Activated CD4-positive, alpha-beta T cell treated with anti-CD3 and anti-CD28 coated beads, Interleukin-2, Interleukin-6, amounts not matched to agents 100 ng/mL and 50 ng/mL, durations not matched to agents 16 hours and 8 hours (primary cell): ENCODE measurements at regions not wholly inside any gene's neighbourhood (a gene's known extent, or its start where the extent isn't known, plus 50 kb on each side); places are given as distances from the start of the nearest gene placed in this dataset.

Source experiments
- DNase-seq: peaks from one replicate; pipeline ENCODE4 v3.0.0-alpha.2; 2020

DNA sequence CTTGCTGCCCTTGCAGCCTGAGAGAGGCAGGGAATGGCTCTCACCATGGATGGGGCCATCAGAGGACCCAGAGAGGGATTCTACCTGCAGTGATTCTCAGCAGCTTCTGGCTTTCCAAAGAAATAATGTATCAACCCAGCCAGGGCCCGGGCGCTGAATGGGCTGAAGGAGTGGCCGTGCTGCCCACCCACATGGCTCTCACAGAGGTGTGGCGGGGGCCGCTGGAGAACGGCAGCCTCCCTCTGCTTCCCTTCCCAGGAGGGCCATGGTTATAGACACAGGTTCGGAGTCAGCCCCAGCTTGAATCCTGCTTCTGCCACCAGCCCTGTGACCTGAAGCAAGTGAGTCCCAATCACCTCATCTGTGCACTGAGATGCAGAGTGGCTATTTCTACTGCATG lies 82.7 kb downstream of the THAP12 start:
- DNase-seq = no peak

DNA sequence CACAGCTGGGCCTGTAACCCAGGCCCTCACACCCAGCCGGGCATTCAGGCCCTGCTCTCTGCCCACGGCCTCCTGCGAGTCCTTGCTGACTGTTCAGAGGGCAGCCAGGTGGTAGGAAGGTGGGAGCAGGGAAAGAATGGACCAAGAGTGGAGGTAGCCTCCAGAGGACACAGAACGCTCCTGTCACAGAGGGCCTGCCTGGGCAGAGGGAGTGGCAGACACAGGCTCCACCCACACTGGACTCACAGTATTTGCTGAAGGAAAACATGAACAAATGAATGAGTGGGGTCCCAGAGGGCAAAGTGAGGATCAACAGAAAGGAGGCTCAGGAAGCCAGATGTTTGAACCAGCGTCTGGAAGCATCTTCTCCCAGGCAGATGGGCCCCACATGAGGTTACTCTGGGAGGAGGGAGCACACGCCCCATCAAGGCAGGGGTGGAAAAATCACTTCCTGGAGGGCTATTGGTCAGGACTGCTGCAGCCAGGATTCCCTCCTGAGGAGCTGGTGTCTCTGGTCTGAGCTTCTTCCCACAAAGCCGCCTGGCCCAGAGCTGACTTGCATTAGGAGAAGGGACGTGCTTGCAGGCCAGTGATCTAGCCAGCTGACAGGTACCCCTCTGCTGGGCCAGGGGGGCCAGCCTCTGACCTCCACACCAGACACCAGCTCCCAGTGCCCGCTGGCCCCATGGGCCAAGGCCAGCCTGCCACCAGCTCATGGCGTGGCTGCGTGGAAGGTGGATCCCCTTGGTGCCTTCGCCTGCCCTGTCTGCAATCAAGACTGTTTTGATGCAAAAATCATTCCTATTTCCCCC lies 84.0 kb downstream of the THAP12 start:
- no peak for DNase-seq

DNA sequence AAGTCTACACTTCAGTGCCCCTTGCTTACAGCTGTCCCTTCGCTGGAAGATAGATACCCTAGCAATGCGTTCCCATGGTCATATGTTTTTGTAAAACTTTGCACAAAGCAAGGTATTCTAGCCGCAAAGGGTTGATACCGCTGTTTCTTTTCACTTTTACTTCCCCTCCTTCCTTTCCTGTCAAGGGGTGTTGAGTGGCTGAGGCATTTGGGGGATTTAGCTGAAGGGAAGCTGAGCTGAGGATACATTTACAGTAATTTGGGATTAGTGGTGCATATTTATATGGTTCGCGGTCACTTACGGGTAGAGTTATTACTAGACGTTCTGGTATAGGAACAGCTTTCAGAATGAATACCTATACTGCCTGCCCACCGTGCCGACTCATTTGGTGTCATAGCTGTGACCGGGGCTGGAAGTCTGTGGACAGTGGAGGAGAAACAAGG lies 86.9 kb upstream of the WNT11 start:
- peak; percentile 82 for DNase-seq

DNA sequence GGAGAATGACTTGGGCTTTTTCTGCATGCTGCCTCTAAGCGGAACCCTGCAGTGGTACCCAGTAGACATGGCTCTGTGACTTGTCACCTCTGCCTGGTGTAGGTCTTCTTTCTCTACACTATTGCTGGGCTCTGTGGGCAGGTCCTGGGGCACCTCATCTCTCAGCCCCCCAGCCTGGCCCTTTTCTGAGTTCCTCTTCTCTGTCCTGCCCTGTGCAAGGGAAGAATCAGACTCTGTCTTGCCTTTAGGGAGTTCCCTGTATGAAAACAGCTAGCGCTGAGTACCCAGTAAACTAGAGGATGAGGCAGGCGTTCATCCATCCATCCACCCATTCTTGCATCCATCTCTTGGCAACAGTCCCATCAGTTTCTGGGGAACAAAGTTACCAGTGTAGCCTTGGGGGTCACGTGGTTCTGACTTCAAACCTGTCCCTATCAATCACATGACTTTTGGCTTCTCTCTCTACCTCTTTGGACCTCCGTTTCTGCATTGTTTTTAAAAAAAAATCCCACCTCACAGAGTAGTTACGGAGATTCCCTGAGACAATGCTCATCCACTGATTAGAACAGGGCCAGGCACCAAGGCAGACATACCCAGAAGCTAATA lies 86.4 kb upstream of the WNT11 start:
- DNase-seq = no peak

DNA sequence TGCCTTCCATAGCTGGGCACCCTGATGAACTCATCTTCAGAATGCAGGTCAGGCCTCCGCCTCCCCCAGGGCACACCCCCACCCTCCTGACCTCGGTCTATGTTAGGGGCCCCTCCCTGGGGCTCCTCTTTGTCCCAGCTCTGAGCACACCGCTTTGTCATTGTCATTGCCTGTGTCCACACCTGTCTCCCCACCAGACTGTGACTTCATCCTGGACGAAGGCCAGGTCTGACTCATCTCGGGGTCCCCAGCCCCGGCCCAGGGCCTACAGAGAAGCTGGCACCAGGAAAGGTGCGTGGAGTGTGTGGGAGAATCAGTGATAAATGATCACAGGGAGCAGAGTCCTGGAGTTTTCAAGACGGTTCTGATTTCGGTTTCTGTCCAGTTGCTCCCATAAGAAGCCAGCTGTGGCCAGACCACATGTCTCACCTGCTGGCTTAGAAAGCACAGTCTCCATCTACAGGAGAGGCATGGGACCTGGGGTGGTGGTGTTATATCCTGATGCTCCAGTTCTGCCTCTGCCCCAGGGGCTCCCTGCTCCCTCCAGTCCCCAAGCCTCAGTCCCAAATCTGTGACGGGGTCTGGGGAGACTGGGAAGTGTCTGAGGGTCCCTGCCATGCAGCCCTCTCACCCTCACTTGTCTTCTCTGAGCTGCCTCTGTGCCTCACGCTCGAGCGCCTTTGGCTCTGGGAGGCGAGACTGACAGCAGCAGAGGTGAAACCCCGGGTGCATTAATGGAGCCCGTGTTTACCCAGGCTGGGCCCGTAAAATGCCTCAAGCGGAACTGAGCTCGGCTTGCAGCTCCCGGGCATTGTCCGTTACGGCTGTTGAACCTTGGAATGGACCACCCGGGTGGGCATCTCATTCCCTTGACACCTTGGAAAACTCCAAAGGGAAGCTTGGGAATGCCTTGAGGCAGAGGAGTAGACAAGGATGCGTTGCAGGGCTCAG lies 85.5 kb upstream of the WNT11 start:
- DNase-seq = no peak

DNA sequence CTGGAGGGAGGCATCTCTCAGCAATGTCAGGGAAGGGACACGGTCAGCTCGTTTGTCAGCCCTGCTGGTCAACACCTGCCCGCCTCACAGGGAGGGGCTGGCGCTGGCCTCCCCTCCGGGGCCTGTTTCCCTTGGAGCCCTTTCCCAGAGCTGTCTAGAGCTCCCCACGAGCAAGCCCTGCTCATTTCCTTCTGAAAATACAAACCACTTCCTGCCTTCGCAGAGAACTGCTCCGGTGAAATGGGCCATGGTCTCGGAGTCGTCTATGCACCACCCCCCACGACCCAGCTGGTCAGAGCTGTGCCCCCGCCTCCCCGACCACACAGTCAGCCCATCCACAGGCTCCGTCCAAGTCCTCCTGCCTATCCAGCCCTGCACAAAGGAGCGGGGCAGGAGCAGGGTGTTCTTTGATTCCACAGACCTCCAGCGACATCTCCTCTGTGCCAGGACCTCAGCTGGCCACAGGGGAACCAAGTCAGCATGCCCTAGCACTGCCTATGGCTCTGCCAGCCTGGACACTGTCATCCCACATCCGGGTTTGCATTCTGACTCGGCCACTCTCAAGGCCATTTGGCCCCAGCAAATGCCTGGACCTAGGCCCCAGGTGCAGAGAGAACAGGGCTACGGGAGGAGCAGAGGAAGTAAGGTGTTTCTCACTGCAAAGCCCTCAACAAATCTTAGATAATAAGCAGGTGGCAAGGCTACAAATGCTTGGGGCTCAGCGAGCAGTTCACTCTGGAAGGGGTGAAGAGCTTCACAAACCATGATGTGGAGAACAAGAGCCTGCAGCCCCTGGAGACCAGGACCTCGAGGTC lies 82.1 kb upstream of the WNT11 start:
- DNase-seq = peak; percentile 45

DNA sequence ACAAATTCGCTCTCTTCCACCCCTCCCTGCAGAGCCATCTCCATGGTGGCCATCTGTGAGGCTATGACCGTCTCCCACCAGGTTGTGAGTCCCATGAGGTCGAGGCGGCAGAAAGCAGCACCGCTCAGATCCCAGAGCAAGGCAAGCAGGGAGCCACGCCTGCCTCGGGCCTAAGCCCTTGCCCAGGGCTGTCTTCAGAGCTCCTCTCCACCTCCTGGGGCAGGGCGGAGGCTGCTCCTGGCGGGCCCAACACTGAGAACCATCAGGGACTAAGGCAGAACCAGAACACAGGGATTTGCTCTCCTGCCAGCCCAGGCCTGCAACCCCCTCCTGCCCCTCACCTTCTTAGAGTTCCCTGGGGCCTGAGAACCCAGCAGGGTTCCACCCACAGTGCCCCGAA lies 80.9 kb upstream of the WNT11 start:
- no peak for DNase-seq

DNA sequence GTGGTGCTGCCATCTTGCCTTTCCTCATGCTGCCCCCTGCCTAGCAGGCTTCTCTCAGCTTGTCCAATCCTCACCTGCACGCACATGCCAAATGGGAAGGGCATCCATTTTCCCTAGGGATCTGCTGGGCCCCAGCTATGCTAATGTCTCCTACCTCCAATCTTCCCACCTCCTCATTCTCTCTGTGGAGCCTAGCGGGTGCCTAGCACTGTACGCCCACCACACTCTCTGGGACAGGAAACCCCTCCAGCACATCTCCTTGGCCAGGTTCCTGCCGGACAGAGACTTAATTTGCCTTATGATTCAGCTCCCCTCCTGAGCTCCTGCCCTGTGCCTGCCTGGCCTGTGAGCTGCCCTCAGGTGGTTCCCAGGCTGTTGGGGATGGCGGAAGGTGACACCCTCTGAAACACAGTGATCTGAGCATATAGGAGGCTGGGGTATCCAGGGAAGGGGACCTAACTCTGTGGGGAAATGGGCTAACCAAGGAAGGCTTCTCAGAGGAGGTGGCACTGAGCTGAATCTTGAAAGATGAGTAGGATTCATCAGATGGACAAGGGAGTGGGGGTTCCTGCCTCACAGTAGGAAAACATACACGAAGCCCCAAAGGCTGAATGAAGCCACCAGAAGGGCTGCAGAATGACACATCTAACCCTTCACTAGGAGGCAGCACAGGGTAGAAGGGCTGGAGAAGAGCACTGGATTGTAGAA lies 79.2 kb upstream of the WNT11 start:
- no peak for DNase-seq

DNA sequence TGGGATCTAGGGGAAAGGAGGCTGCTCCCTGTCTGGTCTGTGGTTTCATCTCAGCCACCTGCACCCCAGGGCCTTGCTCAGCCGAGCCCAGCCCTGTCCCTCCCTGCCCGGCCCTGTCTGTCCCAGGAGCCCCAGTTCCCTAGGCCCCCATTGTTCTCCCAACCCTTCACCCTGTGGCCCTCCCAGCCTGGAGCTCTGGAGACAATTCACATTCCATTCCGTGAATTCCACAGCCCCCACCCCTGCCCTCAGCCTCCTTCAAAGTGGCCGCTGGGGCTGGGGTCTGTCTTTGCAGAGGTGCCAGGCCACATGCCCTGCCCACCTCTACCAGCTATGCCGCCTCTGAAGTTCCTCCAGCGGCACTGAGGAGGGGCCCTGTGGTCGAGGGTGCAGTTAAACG lies 77.9 kb upstream of the WNT11 start:
- DNase-seq = no peak

DNA sequence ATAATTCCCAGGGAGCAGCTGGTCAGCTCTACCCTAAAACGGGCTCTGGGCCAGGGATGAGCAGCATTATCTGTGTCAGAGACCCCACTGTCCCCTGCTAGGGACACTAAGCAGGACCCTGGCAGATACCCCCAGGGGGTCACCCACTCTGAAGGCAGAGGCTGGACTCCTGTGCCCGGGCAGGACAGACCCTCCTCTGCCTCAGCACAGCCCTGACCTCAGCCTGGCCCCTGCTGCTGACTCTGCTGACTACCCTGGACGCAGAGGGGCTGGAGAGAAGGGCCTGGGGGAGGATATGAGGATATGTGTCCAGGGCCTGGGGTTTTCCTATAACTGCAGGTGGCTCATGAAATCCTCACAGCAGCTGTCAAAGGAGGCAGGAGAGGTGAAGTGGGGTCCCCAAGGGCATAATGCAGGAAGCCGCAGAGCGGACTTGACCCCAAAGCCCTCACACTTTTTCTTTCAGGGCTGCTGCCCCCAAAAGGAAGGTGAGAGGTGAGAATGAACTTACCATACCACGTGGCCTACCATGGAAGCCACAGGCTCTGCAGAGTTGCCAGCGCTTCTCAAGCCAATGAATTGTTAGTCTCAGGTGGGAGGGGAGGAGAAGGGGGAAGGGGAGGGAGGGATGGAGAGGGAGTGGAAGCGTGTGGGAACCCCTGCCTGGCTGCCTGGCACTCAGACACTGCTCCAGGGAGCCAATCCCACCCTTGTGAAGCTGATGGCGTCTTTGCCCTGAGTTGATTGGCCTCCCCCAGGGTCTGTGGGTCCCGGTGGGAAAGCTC lies 76.7 kb upstream of the WNT11 start:
- DNase-seq = no peak

DNA sequence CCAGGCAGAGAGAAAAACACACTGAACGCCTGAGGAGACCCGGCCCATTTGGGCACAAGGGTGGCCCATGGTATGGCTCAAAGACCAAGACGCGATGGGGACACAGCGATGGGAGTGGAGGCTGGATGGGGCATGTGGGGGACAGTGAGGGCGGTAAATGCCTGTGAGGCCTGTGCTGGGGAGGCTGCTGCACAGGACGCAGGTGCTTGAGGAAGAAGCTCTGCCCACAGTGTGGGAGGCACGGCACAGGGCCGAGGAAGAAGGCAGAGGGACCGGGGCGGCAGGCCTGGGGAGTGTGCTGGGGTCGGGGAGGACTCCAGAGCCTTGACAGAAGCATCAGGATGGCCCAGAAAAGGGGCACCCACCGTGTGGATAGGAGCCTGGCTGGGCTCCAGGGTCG lies 75.9 kb upstream of the WNT11 start:
- DNase-seq = no peak

DNA sequence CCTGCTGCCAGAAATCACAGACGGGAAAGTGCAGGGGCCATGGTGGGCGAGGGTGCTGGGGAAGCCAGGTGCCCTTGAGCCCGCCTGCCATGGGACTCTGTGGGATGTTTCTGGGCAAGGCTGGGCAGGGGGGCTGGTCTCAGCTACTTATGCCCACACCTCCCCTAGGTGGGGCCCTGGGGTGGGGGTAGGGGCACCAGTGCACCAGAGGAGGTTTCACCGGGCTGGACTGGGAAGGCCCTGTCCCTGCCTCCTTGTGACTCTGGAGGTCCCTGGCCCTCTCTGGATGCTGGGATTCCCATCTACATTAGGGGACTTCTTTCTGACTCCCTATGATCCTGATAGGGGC lies 75.2 kb upstream of the WNT11 start:
- DNase-seq = no peak

DNA sequence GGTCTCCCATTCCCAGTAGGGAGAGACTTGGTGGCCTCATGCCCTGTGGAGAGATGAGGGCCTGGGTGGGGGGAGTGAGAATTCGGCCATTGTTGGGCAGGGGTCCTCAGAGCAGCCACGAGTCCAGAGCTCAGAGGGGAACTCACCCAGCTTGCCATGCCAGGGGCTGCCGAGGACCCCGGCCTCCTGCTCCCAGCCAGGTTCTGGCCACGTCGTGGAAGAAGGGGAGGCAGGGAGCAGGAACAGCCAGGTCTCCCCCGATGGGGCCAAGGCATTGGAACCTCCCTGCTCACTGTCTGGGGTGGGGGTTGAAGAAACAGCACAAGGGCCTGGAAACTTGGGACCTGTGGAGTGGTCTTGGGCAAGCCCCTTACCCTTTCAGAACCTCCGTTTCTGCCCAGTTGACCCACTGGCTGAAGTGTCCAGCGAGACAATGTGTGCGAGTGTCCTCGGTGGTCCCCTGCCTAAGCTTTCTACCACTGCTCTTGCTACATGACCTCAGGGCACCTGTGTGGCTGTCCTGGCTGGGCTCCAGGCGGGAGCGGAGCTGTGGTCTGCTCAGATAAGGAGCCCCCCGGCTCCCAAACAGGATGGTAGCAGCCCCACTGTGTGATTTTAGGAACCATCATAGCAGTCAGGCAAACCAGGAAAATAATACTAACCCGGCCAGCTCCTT lies 74.7 kb upstream of the WNT11 start:
- no peak for DNase-seq

DNA sequence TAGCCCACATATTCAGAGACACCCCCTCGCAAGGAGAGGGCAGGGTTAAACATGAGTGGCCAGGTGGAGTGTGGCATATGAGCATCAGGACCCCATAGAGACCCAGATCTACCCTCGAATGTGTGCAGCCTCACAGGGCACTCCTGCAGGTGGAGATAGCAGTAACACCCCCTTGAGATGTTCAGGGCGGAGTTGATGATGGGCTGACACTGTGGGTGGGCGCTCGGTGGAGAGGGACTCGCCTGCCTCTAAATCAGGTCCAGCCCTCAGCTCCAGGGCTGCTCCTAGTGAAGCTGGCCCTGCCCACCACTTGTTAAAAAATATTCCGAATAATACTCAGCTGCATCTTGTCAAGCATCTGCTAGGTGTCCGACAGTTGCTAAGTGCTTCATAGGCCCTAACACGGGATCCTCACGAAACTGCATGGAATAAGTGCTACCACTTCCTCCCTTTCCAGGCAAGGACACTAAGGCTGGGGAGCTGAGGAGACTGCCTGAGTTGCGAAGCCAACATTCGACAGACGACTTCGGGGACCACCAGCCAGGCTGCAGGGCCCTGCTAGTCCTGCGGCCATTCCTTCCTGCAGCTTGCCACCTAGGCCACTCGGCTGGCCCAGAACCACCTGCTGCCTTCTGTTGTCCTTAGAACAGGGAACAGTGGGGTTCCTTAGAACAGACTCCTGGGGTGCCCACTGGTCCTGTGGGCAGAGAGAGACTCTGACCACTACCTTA lies 74.0 kb upstream of the WNT11 start:
- no peak for DNase-seq

DNA sequence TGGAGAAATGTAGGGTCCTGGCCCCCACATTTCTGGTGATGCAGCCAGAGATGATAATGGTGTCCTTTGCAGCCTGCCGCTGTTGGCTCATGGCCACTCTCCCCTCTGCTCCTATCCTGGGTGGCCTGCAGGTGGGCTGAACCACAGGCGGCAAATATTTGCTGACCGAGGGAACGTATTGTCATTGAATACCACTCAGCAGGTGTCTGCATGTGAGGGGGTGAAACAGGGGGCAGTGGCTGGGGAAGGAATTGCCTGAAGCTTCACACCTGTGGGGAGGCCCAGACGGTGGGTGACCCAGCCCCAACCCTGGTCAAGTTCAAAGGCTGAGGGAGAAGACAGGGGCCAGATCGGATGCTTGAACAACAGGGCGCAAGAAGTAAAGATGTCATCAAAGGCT lies 73.3 kb upstream of the WNT11 start:
- DNase-seq = no peak

DNA sequence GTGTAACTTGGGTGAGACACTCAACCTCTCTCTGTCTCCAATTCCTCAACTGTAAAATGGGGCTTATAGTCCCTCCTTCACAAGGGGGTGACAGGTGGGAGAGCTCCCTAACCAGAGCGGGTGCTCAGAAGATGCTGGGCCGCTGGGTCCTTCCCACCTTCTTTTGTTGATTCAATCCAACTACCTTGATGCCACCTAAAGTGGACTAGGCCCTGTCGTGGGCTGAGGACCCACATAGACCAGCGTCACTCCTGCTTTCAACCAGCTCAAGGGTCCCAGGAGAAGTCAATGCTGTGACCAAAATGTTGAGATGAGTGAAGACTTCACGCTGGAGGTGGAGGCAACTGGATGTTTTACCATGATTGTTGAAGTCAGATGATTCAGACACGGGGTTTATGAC lies 72.7 kb upstream of the WNT11 start:
- DNase-seq = no peak

DNA sequence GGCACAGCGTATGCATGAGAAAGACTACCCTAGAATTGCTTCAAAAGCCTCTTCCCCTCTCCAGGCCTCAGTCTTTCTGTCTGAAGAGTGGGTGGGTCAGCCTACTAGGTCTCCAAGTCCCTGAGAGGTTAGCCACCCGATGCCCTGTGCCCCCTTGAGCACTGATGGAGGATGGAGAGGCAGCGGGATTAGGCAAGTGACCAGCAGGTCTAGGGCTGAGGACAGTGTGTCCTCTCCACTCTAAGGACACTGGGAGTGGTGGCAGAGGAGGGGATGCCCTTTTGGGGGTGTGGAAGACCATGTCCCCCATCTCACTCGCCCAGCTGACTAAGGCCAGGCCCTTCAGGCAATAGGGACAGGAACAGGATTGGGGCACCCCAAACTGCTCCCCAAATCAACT lies 72.2 kb upstream of the WNT11 start:
- no peak for DNase-seq

DNA sequence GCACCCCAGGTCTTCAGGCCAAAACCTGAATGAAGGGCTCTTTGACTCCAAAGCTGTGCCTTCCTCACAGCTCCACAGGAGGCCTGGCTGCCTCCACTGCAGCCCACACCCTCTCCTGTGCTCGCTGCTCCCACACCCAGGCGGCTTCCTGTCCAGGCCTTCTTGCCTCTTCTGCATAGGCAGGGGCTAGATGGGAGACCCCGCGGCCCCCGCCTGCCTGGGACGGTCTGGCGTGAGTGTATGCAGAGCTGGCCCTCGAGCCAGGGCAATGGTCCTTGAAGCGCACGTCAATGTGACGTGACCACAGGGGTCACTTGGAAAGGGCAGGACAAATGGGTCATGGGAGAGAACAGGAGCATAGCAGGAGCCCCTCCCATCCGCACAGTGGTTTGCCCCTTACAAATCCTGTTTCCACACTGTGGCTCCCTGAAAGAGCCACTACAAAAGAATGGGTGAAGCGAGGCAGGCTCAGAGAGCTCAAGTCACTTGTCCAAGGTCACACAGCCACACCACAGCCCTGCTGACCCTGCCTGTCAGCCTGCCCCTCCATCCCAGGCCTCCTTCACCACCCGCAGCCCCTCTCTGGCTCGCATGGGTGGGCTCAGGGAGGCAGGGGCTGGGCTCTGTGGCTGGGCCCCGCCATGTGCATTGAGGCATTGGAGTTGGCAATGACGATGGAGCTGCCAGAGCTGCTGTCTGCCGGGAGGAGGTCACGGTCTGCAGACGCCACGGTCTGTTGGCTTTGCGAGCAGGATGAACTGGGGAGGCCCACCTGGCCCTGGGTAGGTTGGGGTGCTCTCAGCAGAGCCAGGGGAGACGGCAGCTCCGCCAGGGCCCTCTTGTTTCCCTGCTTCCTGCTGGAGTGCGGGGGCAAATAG lies 71.2 kb upstream of the WNT11 start:
- DNase-seq = no peak

DNA sequence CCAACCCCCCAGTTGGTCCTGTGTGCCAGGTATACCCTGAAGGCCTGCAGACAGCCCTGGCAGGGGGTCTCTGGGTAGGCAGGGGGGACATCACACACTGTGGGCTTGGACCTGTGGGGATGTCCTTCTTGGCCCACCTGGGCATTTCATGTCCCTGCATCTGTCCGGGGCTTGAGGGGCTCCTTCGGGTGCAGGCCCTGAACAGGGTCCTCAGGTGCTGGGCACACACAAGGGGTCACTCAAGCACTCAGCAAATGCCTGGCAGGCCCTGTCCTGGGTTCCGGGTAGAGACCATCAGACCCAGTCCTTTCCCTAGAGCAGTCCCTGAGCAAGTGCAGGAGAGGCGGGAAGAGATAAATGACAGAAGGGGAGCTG lies 70.5 kb upstream of the WNT11 start:
- no peak for DNase-seq
